PC-3 (cell line): ENCODE measurements at regions not wholly inside any gene's neighbourhood (a gene's known extent, or its start where the extent isn't known, plus 50 kb on each side); places are given as distances from the start of the nearest gene placed in this dataset.

Source experiments
- CTCF ChIP-seq: fragments of 300-600 bp; sonication (generic); conservative IDR thresholded peaks from 2 replicates; pipeline ENCODE4 v1.5.1; 2017; ENCODE audit warnings: antibody characterized with exemption, low read depth, mild to moderate bottlenecking, low read length
- EZH2 ChIP-seq: fragments of 300-600 bp; sonication (generic); IDR thresholded peaks from one replicate; pipeline ENCODE4 v1.6.1; 2017; ENCODE audit warnings: antibody characterized with exemption, mild to moderate bottlenecking, low read length; ENCODE audit not compliant: unreplicated experiment
- EZH2phosphoT487 ChIP-seq: fragments of 300-600 bp; sonication (generic); IDR thresholded peaks from 2 replicates; pipeline ENCODE4 v1.6.1; 2018; ENCODE audit warnings: mild to moderate bottlenecking, antibody characterized with exemption, low read length, borderline replicate concordance

- TF ChIP-seq EZH2 (no peak), CTCF (no peak), EZH2phosphoT487 (no peak)
Measured at GRCh38 chr5:139738193-139739149, 57.1 kb upstream of the PSD2 start.
